BLaER1 treated with 17β-estradiol and CSF1 and Interleukin-3, amounts not matched to agents 10 nM and 100 nM (cell line): ENCODE measurements at regions not wholly inside any gene's neighbourhood (a gene's known extent, or its start where the extent isn't known, plus 50 kb on each side); places are given as distances from the start of the nearest gene placed in this dataset.
"Not testable (repeated sequence)": the region's sequence is repeated elsewhere in the genome, so short reads cannot be mapped to it uniquely, and the experiment has no call there.

Experiments used
- H3K27ac ChIP-seq, 11 experiments: shearing (Covaris generic); formaldehyde crosslinking; 2 replicates each; pipeline ENCODE4 v1.8.1; 2022
- H3K27me3 ChIP-seq, 11 experiments: shearing (Covaris generic); formaldehyde crosslinking; 2 replicates each; pipeline ENCODE4 v1.8.1; 2022
- H3K36me3 ChIP-seq, 11 experiments: shearing (Covaris generic); formaldehyde crosslinking; 2 replicates each; pipeline ENCODE4 v1.8.1; 2022
- H3K4me1 ChIP-seq, 10 experiments: shearing (Covaris generic); formaldehyde crosslinking; 2 replicates each; pipeline ENCODE4 v1.8.1; 2022
- H3K4me2 ChIP-seq, 11 experiments: shearing (Covaris generic); formaldehyde crosslinking; 2 replicates each; pipeline ENCODE4 v1.8.1; 2022
- H3K4me3 ChIP-seq, 10 experiments: shearing (Covaris generic); formaldehyde crosslinking; 2 replicates each; pipeline ENCODE4 v1.8.1; 2022
- H3K9ac ChIP-seq, 11 experiments: shearing (Covaris generic); formaldehyde crosslinking; 2 replicates each; pipeline ENCODE4 v1.8.1; 2022
- H3K9me3 ChIP-seq, 11 experiments: shearing (Covaris generic); formaldehyde crosslinking; replicated peaks in 1 of 11; 2 replicates each; pipeline ENCODE4 v1.8.1; 2022
- H4K20me1 ChIP-seq, 11 experiments: shearing (Covaris generic); formaldehyde crosslinking; 2 replicates each; pipeline ENCODE4 v1.8.1; 2022
- Cebpa-rat ChIP-seq, 11 experiments: shearing (Covaris generic); IDR thresholded peaks; 2 replicates each; pipeline ENCODE4 v1.8.1; 2022

DNA sequence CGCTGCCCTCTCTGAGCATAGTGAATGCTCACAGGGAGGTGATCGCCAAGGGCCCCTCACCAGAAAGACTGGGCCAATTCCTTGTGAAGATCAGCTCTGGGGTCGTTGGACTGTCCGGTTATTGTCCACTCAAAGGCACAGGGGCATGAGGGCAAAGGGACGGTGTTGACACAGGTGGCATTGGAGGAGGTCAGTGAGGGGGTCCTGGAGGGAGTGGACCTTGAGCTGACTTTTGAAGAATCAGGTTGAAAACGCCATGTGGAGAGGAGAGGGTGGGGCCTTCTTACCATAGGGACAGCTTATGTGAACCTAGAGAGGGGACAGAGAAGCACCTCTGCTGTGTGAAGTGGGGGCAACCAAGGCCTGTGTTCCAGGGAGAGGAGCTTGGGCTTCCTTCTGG lies 131.5 kb downstream of the TFCP2L1 start:
- Histone ChIP-seq H3K36me3 (no peaks in the 10 kb centered on the region; a peak in 1 of 22 replicates), H4K20me1 (no peaks in the 10 kb centered on the region), H3K4me3 (no peak overlapping the region), H3K4me1 (no peaks in the 10 kb centered on the region), H3K27me3 (no peaks in the 10 kb centered on the region), H3K4me2 (no peak overlapping the region), H3K27ac (no peak overlapping the region), H3K9ac (no peak overlapping the region), H3K9me3 (peaks cover 19 to 26% (median 23%) of the 10 kb centered on the region in 11 experiments)
- TF ChIP-seq Cebpa-rat (IDR thresholded peaks at IDR 0.05), result no peak

DNA sequence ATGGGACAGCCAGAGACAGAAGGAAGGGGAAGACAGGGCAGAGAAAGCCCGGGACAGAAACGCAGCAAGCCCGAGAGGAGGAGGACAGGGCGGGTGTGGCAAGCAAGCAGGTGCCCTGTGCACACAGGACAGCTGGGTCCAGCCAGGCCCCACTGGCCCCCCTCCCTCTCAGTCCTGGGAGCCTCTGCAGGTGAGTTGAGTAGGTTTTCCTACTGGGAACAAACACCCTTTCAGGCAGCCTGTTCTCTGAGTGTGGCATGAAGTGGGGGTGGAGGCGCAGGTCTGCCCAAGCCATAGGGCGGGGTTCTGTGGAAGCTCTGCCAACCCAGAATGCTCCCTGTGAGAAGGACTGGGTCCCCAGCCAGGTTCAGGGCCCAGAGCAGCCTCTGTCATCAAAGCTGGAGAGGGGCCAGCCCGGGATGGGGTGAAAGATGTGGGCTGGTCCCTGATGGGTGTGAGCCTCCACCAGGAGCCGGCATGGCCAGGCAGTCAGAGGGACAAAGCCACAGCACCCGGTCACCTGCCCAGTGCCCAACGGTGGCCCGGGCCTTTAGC lies 129.4 kb downstream of the TFCP2L1 start:
- Histone ChIP-seq H4K20me1 (no peaks in the 10 kb centered on the region), H3K4me3 (no peak overlapping the region), H3K9ac (no peak overlapping the region), H3K36me3 (no peaks in the 10 kb centered on the region; a peak in 1 of 22 replicates), H3K27ac (no peak overlapping the region), H3K4me1 (no peaks in the 10 kb centered on the region), H3K27me3 (no peaks in the 10 kb centered on the region), H3K9me3 (peaks cover 25 to 38% (median 33%) of the 10 kb centered on the region in 11 experiments), H3K4me2 (no peak overlapping the region; a peak in 1 of 22 replicates)
- TF ChIP-seq Cebpa-rat (IDR thresholded peaks at IDR 0.05), result no peak

DNA sequence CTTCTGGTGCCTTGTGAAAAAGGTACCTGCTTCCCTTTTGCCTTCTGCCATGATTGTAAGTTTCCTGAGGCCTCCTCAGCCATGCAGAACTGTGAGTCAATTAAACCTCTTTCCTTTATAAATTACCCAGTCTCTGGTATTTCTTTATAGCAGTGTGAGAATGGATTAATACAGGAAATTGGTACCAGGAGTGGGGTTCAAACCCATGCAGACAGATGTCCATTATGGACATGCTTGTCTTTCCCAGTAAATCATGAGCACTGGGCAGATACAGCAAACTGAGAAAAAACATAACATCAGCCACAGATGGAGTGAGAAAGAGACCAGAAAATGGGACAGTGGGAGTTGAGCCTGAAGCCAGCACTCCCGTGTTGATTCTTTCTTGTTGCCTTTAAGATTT lies 127.5 kb downstream of the TFCP2L1 start:
- not testable (repeated sequence) for H3K27me3 ChIP-seq, H3K9ac ChIP-seq, H4K20me1 ChIP-seq, H3K4me1 ChIP-seq, H3K4me3 ChIP-seq, H3K4me2 ChIP-seq, H3K36me3 ChIP-seq, H3K27ac ChIP-seq
- peaks cover 28 to 41% (median 37%) of the 10 kb centered on the region in 11 experiments for H3K9me3 ChIP-seq

DNA sequence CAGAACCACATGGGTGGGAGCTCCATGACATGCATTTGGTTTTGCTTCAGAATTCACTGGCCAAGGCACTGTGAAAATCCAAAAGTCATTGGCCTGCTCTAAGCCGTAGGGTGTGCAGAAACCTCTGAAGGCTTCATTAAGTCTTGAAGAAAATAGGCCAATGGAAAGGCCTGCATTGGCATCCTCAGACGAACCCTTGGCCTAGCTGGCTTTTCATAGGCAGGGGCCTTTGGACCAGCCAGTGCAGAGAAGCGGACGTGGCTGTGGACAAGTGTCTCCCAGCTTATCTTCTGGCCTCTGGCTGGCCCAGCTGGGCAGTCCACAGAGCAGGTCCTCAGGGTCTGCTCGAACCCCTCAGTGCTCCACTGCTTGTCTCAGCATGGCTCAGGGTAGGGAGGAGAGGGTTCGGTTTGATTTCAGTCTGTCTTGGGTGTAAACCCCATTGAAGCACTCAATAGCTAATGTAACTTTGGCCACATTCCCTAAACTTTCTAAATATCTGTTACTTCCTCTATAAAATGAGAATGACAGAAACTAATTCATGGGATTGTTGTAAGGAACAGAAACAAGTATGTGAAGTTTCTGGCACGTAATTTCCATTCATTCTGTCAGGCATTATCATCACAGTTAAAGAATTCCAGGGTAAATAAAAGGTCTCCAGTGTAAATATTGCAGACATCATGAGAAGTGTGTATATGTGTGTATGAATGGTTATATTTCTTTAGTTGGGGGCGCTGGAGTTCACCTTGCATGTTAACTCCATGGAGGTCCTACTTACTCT lies 125.5 kb downstream of the TFCP2L1 start:
- H3K4me1 ChIP-seq, result no peaks in the 10 kb centered on the region
- no peak for TF ChIP-seq Cebpa-rat (IDR thresholded peaks at IDR 0.05)
- H4K20me1 ChIP-seq, result no peaks in the 10 kb centered on the region
- H3K27ac ChIP-seq, result no peak overlapping the region
- H3K9ac ChIP-seq, result no peak overlapping the region
- H3K27me3 ChIP-seq, result no peaks in the 10 kb centered on the region
- H3K36me3 ChIP-seq, result no peaks in the 10 kb centered on the region; a peak in 1 of 22 replicates
- no peak overlapping the region for H3K4me2 ChIP-seq
- peaks cover 39 to 58% (median 49%) of the 10 kb centered on the region in 11 experiments for H3K9me3 ChIP-seq
- no peak overlapping the region for H3K4me3 ChIP-seq

DNA sequence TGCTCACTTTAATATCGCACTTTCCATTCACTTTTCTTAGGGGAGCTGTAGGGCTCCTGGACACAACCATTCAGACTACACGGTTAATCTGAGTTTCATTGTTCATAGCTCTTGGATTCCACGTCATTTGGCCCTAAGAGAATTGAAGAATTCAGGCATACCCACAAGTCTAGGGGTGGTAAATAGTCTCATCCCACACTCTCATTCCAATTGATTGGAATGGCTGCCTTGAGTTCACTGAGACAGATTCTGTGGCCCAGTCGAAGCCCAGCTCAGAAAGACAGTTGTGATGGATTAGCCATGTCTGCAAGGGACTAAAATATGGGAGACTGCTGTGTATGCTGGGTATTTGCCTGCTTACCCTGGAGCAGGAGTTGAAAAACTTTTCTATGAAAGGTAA lies 124.6 kb downstream of the TFCP2L1 start:
- no peak overlapping the region for H3K27ac ChIP-seq
- no peaks in the 10 kb centered on the region for H3K27me3 ChIP-seq
- no peak overlapping the region for H3K4me2 ChIP-seq
- no peak overlapping the region for H3K4me3 ChIP-seq
- H3K9me3 ChIP-seq, result peaks cover 39 to 58% (median 49%) of the 10 kb centered on the region in 11 experiments
- TF ChIP-seq Cebpa-rat (IDR thresholded peaks at IDR 0.05), result no peak
- H4K20me1 ChIP-seq, result no peaks in the 10 kb centered on the region
- no peak overlapping the region for H3K9ac ChIP-seq
- no peaks in the 10 kb centered on the region for H3K4me1 ChIP-seq
- no peaks in the 10 kb centered on the region; a peak in 1 of 22 replicates for H3K36me3 ChIP-seq

DNA sequence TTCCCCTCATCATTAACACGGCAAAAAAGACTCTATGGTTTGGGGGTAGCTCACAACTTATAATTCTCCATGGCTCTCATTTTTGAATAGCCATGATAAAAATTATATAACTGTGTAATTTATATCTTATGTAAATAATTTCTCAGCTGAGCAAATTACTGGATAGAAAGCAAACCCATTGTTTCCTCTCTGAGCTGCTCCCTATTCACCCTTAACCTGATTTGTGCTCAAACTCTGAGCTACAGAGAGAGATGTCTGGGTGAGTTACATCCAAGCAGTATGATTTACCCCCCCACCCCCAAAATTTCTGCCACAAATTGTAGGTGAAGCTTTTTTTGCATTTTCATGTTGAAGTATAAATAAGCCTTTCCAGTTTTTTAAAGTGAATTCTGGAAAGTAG lies 123.7 kb downstream of the TFCP2L1 start:
- Histone ChIP-seq H3K36me3 (no peaks in the 10 kb centered on the region; a peak in 1 of 22 replicates), H3K9me3 (peaks cover 39 to 54% (median 49%) of the 10 kb centered on the region in 11 experiments), H3K27ac (no peak overlapping the region), H3K27me3 (no peaks in the 10 kb centered on the region), H3K4me2 (no peak overlapping the region), H3K4me3 (no peak overlapping the region), H4K20me1 (no peaks in the 10 kb centered on the region), H3K9ac (no peak overlapping the region), H3K4me1 (no peaks in the 10 kb centered on the region)
- TF ChIP-seq Cebpa-rat (IDR thresholded peaks at IDR 0.05), result no peak

DNA sequence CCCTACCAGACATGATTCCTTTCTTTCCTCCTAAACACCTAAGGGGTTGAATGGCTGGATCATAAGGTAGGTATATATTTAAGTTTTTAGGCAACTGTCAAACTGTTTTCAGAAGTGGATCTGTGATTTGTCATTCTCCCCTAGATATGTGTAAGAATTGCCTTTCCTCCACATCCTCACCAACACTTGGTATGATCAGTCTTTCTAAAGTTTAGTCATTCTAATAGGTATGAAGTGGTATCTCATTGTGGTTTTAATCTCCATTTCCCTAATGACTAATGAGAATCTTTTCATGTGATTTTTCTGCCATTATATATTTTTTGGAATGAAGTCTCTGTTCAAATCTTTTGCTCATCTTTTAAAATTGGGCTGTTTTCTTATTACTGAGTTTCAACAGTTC lies 122.1 kb downstream of the TFCP2L1 start:
- Histone ChIP-seq H3K4me2 (no peak overlapping the region), H3K27me3 (no peaks in the 10 kb centered on the region), H3K4me1 (no peaks in the 10 kb centered on the region), H3K9ac (no peak overlapping the region), H3K9me3 (peaks cover 26 to 38% (median 36%) of the 10 kb centered on the region in 11 experiments), H3K4me3 (no peak overlapping the region), H4K20me1 (no peaks in the 10 kb centered on the region), H3K27ac (no peak overlapping the region), H3K36me3 (no peaks in the 10 kb centered on the region; a peak in 1 of 22 replicates)
- no peak for TF ChIP-seq Cebpa-rat (IDR thresholded peaks at IDR 0.05)

DNA sequence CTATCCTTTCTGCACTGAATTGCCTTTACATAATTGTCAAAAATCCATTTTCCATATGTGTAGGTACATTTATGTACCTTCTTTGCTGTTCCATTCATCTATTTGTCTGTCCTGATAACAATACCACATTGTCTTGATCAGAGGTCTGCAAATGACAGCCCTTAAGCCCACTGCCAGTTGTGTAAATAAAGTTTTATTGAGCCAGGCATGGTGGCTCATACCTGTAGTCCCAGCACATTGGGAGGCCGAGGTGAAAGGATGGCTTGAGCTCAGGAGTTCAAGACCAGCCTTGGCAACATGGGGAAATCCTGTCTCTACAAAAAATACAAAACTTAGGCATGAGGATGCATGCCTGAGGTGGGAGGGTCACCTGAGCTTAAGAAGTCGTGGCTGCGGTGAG lies 121.0 kb downstream of the TFCP2L1 start:
- Histone ChIP-seq H3K27me3 (no peaks in the 10 kb centered on the region), H3K9ac (no peak overlapping the region), H3K9me3 (peaks cover 14 to 27% (median 25%) of the 10 kb centered on the region in 11 experiments), H3K4me3 (no peak overlapping the region), H3K27ac (no peak overlapping the region), H3K4me1 (no peaks in the 10 kb centered on the region), H3K36me3 (no peaks in the 10 kb centered on the region), H3K4me2 (no peak overlapping the region), H4K20me1 (no peaks in the 10 kb centered on the region)
- TF ChIP-seq Cebpa-rat (IDR thresholded peaks at IDR 0.05), result no peak

DNA sequence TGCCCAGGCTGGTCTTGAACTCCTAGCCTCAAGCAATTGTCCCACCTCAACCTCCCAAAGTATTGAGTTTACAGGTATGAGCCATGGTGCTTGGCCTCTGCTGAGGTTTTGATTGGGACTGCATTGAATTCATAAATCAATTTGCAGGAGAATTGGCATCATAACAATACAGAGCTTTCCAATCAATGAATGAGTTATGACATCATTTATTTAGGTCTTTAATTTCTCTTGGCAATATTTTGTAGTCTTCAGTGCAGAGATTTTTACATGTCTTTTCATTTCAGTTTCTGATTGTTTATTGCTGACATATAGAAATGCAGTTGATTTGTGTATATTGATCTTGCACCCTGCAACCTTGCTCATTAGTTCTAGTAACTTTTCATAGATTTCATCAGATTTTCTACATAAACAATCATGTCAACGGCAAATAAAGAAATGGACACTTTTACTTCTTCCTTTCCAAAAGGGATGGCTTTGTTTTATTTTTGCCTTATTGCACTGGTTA lies 119.9 kb downstream of the TFCP2L1 start:
- H3K27me3 ChIP-seq, result no peaks in the 10 kb centered on the region
- H3K9me3 ChIP-seq, result peaks cover 19 to 27% (median 24%) of the 10 kb centered on the region in 11 experiments
- H3K27ac ChIP-seq, result no peak overlapping the region
- H3K4me3 ChIP-seq, result no peak overlapping the region
- no peak overlapping the region for H3K4me2 ChIP-seq
- H3K4me1 ChIP-seq, result no peaks in the 10 kb centered on the region
- no peaks in the 10 kb centered on the region for H4K20me1 ChIP-seq
- H3K9ac ChIP-seq, result no peak overlapping the region
- H3K36me3 ChIP-seq, result no peaks in the 10 kb centered on the region
- TF ChIP-seq Cebpa-rat (IDR thresholded peaks at IDR 0.05), result no peak
